ENCODE measurements at regions not wholly inside any gene's neighbourhood (a gene's known extent, or its start where the extent isn't known, plus 50 kb on each side); places are given as distances from the start of the nearest gene placed in this dataset.

- no TSS peak for BruUV-seq (replicated peaks)
- in situ Hi-C loops (cut with HindIII; ENCODE audit: extremely low pct_ligation_motif_present, low pct_unique_long_range_greater_than_20kb) (no loop called here), intact Hi-C loops (cut with micrococcal nuclease; ENCODE audit: unreplicated experiment) (no loop called here)
- FAIRE-seq (no peak), DNase-seq (ENCODE audit: low spot score) (no peak), ATAC-seq (no peak)
- no peak overlapping the region for H3K27ac ChIP-seq (ENCODE audit: extremely low read length, insufficient read depth, low read length)
- H3K79me2 ChIP-seq (ENCODE audit: insufficient read depth, low read length): no peaks in the 10 kb centered on the region
- peaks cover 0 to 5% of the 10 kb centered on the region in 2 experiments; a peak in 1 of 5 replicates for H3K27me3 ChIP-seq (ENCODE audit: control insufficient read depth in 1 of 2, insufficient read depth in 2 of 2, low read length in 2 of 2)
- TF ChIP-seq ZNF549 (CRISPR knock-in tag; IDR thresholded peaks at IDR 0.05): no peak
- ChIA-PET CTCF (ENCODE audit: low intra/inter-chr PET ratio, low total read pairs) (no interaction called here), POLR2A (no interaction called here)
- no peak overlapping the region for H3K9ac ChIP-seq (ENCODE audit: insufficient read depth, low read depth, low read length)
- no peak overlapping the region for H2AFZ ChIP-seq (ENCODE audit: low read length)
- no peaks in the 10 kb centered on the region for H3K9me3 ChIP-seq (ENCODE audit: low read length)
- no peak overlapping the region for H3K4me3 ChIP-seq (replicated peaks in 1 of 3; ENCODE audit: insufficient read depth in 1 of 3, low read depth in 2 of 3, low read length in 3 of 3)
- no peaks in the 10 kb centered on the region for H4K20me1 ChIP-seq (ENCODE audit: insufficient read depth, low read length)
- no peaks in the 10 kb centered on the region for H3K36me3 ChIP-seq (replicated peaks in 1 of 2; ENCODE audit: control insufficient read depth in 1 of 2, insufficient read depth in 2 of 2, low read length in 2 of 2)
- no peak overlapping the region for H3K4me2 ChIP-seq (ENCODE audit: low read depth, low read length)
- H3K4me1 ChIP-seq (ENCODE audit: insufficient read depth, low read length): no peaks in the 10 kb centered on the region
Measured at GRCh38 chr9:99537996-99538395, 283.7 kb upstream of the NR4A3 start.

- POLR2A ChIA-PET: no interaction called here
- no peak overlapping the region for H3K4me2 ChIP-seq (ENCODE audit: low read depth, low read length)
- H2AFZ ChIP-seq (ENCODE audit: low read length): no peak overlapping the region
- H3K27me3 ChIP-seq (ENCODE audit: control insufficient read depth in 1 of 2, insufficient read depth in 2 of 2, low read length in 2 of 2): peaks cover 0 to 5% of the 10 kb centered on the region in 2 experiments; a peak in 1 of 5 replicates
- no TSS peak for BruUV-seq (replicated peaks)
- H3K4me3 ChIP-seq (replicated peaks in 1 of 3; ENCODE audit: insufficient read depth in 1 of 3, low read depth in 2 of 3, low read length in 3 of 3): no peak overlapping the region
- H3K36me3 ChIP-seq (replicated peaks in 1 of 2; ENCODE audit: control insufficient read depth in 1 of 2, insufficient read depth in 2 of 2, low read length in 2 of 2): no peaks in the 10 kb centered on the region
- in situ Hi-C loops (cut with HindIII; ENCODE audit: extremely low pct_ligation_motif_present, low pct_unique_long_range_greater_than_20kb): no loop called here
- 2% methylated on average over 2 of the region's 2 CpGs for WGBS (ENCODE audit: low lambda C conversion rate)
- TF ChIP-seq NAIF1 (CRISPR knock-in tag; IDR thresholded peaks at IDR 0.05; ENCODE audit: borderline replicate concordance) (no peak), PHF20 (CRISPR knock-in tag; IDR thresholded peaks at IDR 0.05) (no peak), E2F2 (CRISPR knock-in tag; IDR thresholded peaks at IDR 0.05; ENCODE audit: borderline replicate concordance) (no peak), KDM5A (IDR thresholded peaks at IDR 0.05; ENCODE audit: borderline replicate concordance, low read length) (no peak), ZBTB10 (CRISPR knock-in tag; IDR thresholded peaks at IDR 0.05; ENCODE audit: borderline replicate concordance) (no peak), CENPBD1 (CRISPR knock-in tag; IDR thresholded peaks at IDR 0.05; ENCODE audit: borderline replicate concordance, low read depth) (no peak), BRF2 (CRISPR knock-in tag; IDR thresholded peaks at IDR 0.05) (no peak)
- H3K4me1 ChIP-seq (ENCODE audit: insufficient read depth, low read length): no peaks in the 10 kb centered on the region
- H3K9me3 ChIP-seq (ENCODE audit: low read length): no peaks in the 10 kb centered on the region
- no peak for ATAC-seq
- FAIRE-seq: no peak
- no peaks in the 10 kb centered on the region for H4K20me1 ChIP-seq (ENCODE audit: insufficient read depth, low read length)
- H3K79me2 ChIP-seq (ENCODE audit: insufficient read depth, low read length): no peaks in the 10 kb centered on the region
- CTCF ChIA-PET (ENCODE audit: low intra/inter-chr PET ratio, low total read pairs): no interaction called here
- intact Hi-C loops (cut with micrococcal nuclease; ENCODE audit: unreplicated experiment): no loop called here
- H3K27ac ChIP-seq (ENCODE audit: extremely low read length, insufficient read depth, low read length): no peak overlapping the region
- no peak overlapping the region for H3K9ac ChIP-seq (ENCODE audit: insufficient read depth, low read depth, low read length)
- DNase-seq (ENCODE audit: low spot score): no peak
Measured at GRCh38 chr9:99544526-99544925, 277.2 kb upstream of the NR4A3 start.
